D721Med (cell line): ENCODE measurements at regions not wholly inside any gene's neighbourhood (a gene's known extent, or its start where the extent isn't known, plus 50 kb on each side); places are given as distances from the start of the nearest gene placed in this dataset.
"Not testable (repeated sequence)": the region's sequence is repeated elsewhere in the genome, so short reads cannot be mapped to it uniquely, and the experiment has no call there.

ENCODE experiments used
- DNase-seq: peaks from one replicate; pipeline ENCODE4 v3.0.0; 2011; ENCODE audit warnings: low spot score; ENCODE audit not compliant: insufficient read length
- FAIRE-seq: peaks from 2 replicates; lab custom pipeline; 2011; peaks lifted over from hg19 to GRCh38; lab: Jason Lieb, UNC
- TF ChIP-seq, protein P1 (sequence below): IDR thresholded peaks from 2 replicates; pipeline ENCODE4 v1.5.1; 2012; ENCODE audit warnings: mild to moderate bottlenecking, control low read depth; ENCODE audit not compliant: insufficient read depth; ENCODE audit errors: missing control alignments

DNA sequence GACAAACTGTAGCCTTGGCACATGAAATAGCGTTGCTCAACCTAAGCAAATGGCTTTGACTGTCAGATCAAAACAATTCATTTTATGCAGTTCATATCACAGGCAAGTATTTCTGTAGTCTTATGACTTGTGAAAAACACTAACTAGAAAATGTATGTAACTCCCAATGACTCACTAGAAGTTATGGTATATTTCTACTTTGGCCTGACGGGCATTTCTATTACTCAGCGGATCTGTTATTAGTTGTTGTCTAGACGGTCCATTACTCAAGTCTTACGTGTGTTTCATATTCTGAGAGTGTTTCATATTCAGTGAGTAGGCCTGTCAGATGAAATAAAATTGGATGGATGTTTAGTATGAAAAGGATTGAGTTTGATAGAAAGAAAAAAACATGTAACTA, 880.9 kb downstream of the PRIM2 start:
- FAIRE-seq (peak; percentile 66), DNase-seq (no peak)
- TF ChIP-seq, protein P1, sequence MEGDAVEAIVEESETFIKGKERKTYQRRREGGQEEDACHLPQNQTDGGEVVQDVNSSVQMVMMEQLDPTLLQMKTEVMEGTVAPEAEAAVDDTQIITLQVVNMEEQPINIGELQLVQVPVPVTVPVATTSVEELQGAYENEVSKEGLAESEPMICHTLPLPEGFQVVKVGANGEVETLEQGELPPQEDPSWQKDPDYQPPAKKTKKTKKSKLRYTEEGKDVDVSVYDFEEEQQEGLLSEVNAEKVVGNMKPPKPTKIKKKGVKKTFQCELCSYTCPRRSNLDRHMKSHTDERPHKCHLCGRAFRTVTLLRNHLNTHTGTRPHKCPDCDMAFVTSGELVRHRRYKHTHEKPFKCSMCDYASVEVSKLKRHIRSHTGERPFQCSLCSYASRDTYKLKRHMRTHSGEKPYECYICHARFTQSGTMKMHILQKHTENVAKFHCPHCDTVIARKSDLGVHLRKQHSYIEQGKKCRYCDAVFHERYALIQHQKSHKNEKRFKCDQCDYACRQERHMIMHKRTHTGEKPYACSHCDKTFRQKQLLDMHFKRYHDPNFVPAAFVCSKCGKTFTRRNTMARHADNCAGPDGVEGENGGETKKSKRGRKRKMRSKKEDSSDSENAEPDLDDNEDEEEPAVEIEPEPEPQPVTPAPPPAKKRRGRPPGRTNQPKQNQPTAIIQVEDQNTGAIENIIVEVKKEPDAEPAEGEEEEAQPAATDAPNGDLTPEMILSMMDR = no peak

DNA sequence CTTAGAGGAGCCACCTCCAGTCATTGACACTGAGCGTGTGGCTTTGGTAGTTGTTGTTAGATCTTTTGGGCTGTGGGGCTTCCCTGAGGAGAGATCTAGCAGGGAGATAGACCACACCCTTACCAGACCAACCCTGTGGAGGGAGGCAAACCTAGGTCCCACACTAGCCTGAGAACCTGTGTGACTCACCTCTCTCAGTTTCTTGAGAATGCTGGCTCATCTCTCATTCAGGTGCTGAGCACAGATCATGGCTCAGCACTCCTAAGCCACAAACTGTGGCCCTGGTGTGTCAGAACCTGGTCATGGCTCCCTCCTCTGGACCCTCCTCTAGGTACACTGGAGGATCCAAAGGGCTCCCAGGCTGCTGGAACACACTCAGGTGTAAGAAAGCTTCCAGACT, 919.7 kb downstream of the PRIM2 start:
- DNase-seq, FAIRE-seq: not testable (repeated sequence)

DNA sequence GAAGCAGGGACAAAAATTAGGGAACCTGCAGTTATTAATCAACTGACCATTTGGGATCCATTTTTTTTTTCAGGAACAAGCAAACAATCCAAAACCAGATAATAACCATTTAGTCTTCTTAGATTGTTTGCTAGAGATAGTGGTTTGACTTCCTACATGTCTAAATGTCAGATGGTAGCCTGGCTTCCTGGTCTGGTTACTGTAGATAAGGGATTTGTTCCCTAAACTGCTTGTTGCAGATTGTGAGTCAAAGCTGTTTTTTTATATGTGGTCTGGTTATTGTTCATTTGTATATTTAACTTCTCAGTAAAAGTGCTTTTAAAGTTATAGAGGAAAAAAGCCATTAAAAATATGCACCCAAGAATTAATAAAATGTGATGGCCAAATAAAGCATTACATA, 921.0 kb downstream of the PRIM2 start:
- DNase-seq, FAIRE-seq: not testable (repeated sequence)

DNA sequence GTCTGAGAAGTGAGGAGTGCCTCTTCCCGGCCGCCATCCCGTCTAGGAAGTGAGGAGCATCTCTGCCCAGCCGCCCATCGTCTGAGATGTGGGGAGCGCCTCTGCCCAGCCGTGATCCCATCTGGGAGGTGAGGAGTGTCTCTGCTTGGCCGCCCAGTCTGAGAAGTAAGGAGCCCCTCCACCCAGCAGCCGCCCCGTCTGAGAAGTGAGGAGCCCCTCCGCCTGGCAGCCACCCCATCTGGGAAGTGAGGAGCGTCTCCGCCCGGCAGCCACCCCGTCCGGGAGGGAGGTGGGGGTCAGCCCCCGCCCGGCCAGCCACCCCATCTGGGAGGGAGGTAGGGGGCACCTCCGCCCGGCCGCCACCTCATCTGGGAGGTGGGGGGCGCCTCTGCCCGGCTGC, 940.2 kb downstream of the PRIM2 start:
- not testable (repeated sequence) for DNase-seq, FAIRE-seq

DNA sequence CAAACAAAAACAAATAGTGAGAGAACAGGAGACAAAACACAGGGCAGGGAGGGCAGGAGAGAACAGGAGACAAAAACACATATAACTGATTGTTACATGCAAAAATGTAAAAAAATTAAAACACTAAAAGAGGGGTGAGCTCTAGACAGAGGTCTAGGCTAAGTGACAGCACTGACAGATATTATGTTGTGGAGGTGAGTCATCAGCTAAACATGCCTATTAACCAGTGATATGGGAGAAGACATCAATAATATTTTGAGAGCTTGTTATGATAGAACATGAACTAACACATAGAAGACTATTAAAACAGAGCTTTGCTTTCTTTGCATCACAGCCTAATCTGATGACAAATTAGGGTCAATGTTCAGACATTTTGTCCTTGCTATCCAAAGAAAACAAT, 972.7 kb downstream of the PRIM2 start:
- DNase-seq (no peak), FAIRE-seq (no peak)
- TF ChIP-seq, protein P1 = no peak

DNA sequence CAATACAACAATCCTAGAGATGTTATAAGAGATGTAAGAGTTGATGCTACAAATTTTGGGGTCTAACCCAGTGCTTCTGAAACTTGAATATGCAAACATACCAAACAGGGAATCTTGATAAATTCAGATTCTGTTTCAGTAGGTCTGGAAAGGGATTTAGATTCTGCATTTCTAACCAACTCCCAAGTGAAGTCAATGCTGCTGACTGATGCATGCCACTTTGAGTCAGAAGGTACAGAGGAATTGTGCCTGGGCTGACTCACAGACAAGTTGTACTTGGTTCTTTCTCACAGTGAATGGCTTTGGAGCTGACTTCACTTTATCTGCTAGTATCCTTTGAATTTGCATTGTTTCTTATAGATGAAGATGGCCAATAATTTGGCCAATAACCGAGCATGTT, 973.9 kb downstream of the PRIM2 start:
- DNase-seq, FAIRE-seq: not testable (repeated sequence)

DNA sequence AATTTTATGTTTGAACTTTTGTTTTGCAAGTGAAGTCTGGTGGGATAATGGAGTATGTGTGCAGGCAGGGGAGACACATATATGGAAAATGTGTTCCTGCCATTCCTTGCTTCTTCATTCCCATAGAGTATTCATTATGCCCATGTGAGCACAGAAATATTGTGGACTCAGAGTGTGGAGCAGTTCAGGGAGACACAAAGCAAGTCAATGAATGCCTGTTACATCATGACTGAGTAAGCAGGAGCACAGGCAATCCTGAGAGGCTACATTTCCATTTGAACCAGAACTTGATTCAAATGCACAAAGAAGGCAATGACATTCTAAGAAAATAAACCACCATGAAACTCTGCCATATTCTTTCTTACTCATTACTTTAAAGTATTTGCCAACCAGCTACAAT, 990.5 kb downstream of the PRIM2 start:
- FAIRE-seq = peak; percentile 35
- not testable (repeated sequence) for DNase-seq

DNA sequence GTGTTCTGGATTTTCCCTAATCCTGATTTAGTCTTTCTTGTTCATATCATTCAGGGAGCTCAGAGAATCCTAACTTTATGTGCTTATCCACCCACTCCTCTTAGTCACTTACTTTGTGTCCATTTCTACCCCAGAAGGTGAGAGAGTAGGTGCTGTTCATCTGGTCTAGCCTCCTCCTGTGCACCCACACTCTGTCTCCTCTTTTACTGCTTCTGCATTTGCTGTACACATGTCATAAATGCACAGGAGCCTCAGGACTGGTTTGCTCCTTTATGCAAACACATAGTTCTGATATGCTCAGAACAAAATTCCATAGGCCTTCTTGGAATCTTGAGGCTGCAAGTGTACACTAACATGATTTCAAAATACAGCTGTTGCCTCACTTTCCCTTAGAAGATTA, 1014.7 kb downstream of the PRIM2 start:
- DNase-seq, FAIRE-seq: not testable (repeated sequence)

DNA sequence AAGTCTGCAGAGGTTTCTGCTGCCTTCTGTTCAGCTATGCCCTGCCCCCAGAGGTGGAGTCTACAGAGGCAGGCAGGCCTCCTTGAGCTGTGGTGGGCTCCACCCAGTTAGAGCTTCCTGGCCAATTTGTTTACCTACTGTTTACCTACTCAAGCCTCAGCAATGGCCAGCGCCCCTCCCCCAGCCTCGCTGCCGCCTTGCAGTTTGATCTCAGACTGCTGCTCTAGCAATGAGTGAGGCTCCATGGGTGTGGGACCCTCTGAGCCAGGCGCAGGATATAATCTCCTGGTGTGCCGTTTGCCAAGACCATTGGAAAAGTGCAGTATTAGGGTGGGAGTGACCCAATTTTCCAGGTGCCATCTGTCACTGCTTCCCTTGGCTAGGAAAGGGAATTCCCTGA, 1024.9 kb downstream of the PRIM2 start:
- FAIRE-seq, DNase-seq: not testable (repeated sequence)

DNA sequence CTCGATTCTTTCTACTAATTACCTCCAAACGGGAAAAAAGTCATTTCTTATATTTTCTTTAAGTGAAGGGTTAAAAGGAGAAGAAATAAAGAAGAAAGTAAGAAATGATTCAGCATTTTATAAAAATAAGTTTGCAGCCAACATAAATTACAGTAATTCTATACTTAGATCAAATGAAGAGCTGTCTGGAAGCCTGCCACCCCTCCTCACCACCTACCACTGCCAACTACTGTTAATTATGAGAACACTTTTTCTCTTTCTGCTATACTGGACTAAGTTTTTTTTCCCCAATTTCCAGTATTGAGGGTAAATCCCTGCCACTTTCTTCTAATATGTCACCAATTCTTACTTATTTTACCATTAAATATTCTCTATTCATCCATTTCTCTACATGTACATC, 1030.1 kb downstream of the PRIM2 start:
- not testable (repeated sequence) for FAIRE-seq, DNase-seq

DNA sequence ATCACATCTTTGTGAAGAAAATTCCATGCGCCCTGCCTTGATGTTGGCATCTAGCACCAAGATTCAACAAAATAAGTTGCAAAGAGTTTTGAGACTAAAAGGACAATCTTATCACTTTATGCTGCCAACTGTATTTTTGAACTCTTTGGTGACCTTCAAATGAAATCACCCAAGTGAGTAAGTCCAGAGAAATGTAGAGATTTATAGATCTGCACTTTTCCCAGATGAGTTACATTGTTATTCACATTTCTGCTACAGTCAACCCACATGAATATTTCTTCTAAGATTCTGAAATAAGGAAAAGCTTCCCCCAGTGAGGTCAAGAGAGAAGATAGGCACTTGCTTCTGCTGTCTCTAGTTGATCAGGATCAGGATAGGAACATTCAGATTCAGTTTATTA, 1034.2 kb downstream of the PRIM2 start:
- FAIRE-seq, DNase-seq: not testable (repeated sequence)

DNA sequence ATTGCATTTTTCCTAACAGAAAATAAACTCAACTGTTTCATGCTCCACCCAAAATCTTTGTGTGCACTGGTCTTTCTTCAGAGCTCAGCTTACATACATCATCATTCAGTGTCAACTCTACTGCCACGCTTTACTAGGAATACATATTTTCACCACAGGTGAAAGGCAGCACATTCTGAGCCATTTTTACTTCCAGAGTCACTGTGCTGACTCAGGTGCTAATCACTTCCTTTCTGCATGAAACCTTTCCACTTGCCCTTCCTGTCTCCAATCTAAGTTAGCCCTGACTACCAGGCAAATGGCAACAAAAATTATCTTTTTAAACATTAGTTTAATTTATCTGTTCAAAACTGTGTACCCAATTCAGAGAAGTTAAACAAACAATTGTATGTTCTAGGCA, 1041.0 kb downstream of the PRIM2 start:
- DNase-seq, FAIRE-seq: not testable (repeated sequence)

DNA sequence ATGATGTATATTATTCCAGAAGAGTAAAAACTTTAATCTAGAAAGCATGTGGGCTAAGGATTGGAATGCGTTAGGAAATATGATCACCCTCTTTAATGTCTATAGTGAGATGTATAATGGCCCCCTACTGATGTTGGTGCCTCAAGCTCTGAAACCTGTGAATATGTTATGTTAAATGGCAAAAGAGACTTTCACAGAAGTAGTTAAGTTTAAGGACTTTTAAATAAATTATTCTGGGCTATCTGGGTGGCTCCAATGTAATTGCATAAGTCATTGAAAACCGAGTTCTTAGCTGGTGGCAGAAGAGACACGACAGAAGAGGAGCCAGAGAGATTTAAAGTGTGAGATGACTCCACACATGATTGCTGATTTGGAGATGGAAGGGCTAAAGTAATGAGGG, 1048.4 kb downstream of the PRIM2 start:
- not testable (repeated sequence) for FAIRE-seq, DNase-seq

DNA sequence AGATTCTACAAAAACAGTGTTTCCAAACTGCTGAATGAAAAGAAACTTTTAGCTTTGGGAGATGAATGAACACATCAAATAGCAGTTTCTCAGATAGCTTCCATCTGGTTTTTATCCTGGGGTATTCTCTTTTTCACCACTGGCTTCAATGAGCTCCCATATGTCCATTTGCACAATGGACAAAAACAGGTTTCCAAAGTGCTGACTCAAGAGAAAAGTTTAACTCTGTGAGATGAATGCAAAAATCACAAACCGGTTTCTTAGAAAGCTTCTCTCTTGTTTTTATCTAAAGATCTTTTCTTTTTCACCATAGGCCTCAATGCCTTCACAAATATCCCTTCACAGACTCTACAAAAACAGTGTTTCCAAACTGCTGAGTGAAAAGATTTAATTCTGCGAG, 1089.2 kb downstream of the PRIM2 start:
- DNase-seq, FAIRE-seq: not testable (repeated sequence)
